Stimulated activated CD4-positive, alpha-beta T cell treated with anti-CD3 and anti-CD28 coated beads, Interleukin-1b, Interleukin-23, amount 100 ng/mL, for 4 hours (primary cell): ENCODE measurements at regions not wholly inside any gene's neighbourhood (a gene's known extent, or its start where the extent isn't known, plus 50 kb on each side); places are given as distances from the start of the nearest gene placed in this dataset.
"Not testable (repeated sequence)": the region's sequence is repeated elsewhere in the genome, so short reads cannot be mapped to it uniquely, and the experiment has no call there.

ENCODE experiments used
- DNase-seq, 2 donors: peaks; one replicate each; pipeline ENCODE4 v3.0.0-alpha.2; 2020; ENCODE audit warnings: low read depth in 2 of 2

- no peak for DNase-seq
Observed at GRCh38 chr17:83159204-83160049, 80.0 kb downstream of the METRNL start.

GRCh38 chr17:83160443-83161297, 81.3 kb downstream of the METRNL start:
- no peak for DNase-seq

- DNase-seq = no peak
Observed at GRCh38 chr17:83161298-83162034, 82.1 kb downstream of the METRNL start.

- DNase-seq = no peak
Observed at GRCh38 chr17:83162035-83162745, 82.8 kb downstream of the METRNL start.

GRCh38 chr17:83164490-83164889, 85.1 kb downstream of the METRNL start:
- no peak for DNase-seq

- no peak for DNase-seq
Observed at GRCh38 chr17:83170571-83171260, 91.3 kb downstream of the METRNL start.

GRCh38 chr17:83171661-83172060, 92.3 kb downstream of the METRNL start:
- DNase-seq = no peak

GRCh38 chr17:83172099-83172498, 92.7 kb downstream of the METRNL start:
- not testable (repeated sequence) for DNase-seq

- not testable (repeated sequence) for DNase-seq
Observed at GRCh38 chr17:83172646-83173045, 93.2 kb downstream of the METRNL start.

- not testable (repeated sequence) for DNase-seq
Observed at GRCh38 chr17:83173180-83173913, 93.9 kb downstream of the METRNL start.

- DNase-seq = no peak
Observed at GRCh38 chr17:83173914-83174361, 94.5 kb downstream of the METRNL start.

GRCh38 chr17:83174362-83175118, 95.1 kb downstream of the METRNL start:
- DNase-seq = no peak

- DNase-seq = no peak
Observed at GRCh38 chr17:83175119-83175821, 95.9 kb downstream of the METRNL start.

- DNase-seq = no peak
Observed at GRCh38 chr17:83175822-83176622, 96.6 kb downstream of the METRNL start.

- DNase-seq = no peak
Observed at GRCh38 chr17:83176623-83177583, 97.5 kb downstream of the METRNL start.
